OCI-LY1 (cell line): ENCODE measurements at regions not wholly inside any gene's neighbourhood (a gene's known extent, or its start where the extent isn't known, plus 50 kb on each side); places are given as distances from the start of the nearest gene placed in this dataset.

Source experiments
- EZH2 ChIP-seq: fragments of 200-600 bp; sonication (generic), shearing (Covaris generic); IDR thresholded peaks from 2 replicates; pipeline ENCODE4 v1.8.0; 2017; ENCODE audit warnings: borderline replicate concordance, mixed run types, mild to moderate bottlenecking, antibody characterized with exemption, low read length, moderate library complexity, mixed read lengths
- TF ChIP-seq, protein P1 (sequence below): fragments of 200-600 bp; sonication (generic), shearing (Covaris generic); IDR thresholded peaks from 2 replicates; pipeline ENCODE4 v1.5.1; 2017; ENCODE audit warnings: mild to moderate bottlenecking, antibody characterized with exemption, low read length, moderate library complexity, mixed read lengths

DNA sequence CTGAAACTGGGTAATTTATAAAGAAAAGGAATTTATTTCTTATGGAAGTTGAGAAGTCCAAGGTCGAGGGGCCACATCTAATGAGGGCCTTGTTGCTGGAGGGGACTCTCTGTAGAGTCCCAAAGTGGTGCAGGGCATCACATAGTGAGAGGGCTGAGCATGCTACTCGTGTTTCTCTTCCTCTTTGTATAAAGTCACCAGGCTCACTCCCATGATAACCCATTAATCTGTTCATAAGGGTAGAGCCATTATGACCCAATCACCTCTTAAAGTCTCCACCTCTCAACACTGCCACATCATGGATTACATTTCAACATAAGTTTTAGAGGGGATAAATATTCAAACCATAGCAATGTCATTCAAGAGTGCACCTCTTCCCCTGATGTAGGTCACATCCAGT, 79.1 kb upstream of the ATP2B1 start:
- TF ChIP-seq, protein P1, sequence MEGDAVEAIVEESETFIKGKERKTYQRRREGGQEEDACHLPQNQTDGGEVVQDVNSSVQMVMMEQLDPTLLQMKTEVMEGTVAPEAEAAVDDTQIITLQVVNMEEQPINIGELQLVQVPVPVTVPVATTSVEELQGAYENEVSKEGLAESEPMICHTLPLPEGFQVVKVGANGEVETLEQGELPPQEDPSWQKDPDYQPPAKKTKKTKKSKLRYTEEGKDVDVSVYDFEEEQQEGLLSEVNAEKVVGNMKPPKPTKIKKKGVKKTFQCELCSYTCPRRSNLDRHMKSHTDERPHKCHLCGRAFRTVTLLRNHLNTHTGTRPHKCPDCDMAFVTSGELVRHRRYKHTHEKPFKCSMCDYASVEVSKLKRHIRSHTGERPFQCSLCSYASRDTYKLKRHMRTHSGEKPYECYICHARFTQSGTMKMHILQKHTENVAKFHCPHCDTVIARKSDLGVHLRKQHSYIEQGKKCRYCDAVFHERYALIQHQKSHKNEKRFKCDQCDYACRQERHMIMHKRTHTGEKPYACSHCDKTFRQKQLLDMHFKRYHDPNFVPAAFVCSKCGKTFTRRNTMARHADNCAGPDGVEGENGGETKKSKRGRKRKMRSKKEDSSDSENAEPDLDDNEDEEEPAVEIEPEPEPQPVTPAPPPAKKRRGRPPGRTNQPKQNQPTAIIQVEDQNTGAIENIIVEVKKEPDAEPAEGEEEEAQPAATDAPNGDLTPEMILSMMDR: no peak
- TF ChIP-seq EZH2: no peak
